IMR-90 (cell line): ENCODE measurements at regions not wholly inside any gene's neighbourhood (a gene's known extent, or its start where the extent isn't known, plus 50 kb on each side); places are given as distances from the start of the nearest gene placed in this dataset.

Experiments used
- ATAC-seq: fragments of 200-7000 bp; cut with Tn5 transposase; 2 replicates; pipeline ENCODE4 v1.9.1; 2020; ENCODE audit warnings: low read depth, mild to moderate bottlenecking, moderate library complexity
- BruUV-seq: library from RNA; stranded (reverse); fragments of 400-500 nt; replicated peaks from 2 replicates; lab custom pipeline; 2021; lab: Mats Ljungman, UMichigan
- CTCF ChIA-PET: fragments of 300-600 bp; formaldehyde crosslinking; extraction: SDS; loops from one replicate; lab custom pipeline; 2021; ENCODE audit warnings: antibody characterized with exemption; lab: Yijun Ruan, JAX
- POLR2A ChIA-PET: fragments of 300-600 bp; sonication (Branson Sonifier 250); formaldehyde crosslinking; loops from one replicate; lab custom pipeline; 2022; ENCODE audit warnings: antibody characterized with exemption; ENCODE audit not compliant: unreplicated experiment; lab: Charles Lee
- DNase-seq: peaks from one replicate; pipeline ENCODE4 v3.0.0; 2013
- H2AFZ ChIP-seq: replicated peaks from 2 replicates; pipeline ENCODE3; 2013; ENCODE audit warnings: low read length, mild to moderate bottlenecking; ENCODE audit not compliant: poor library complexity
- H2AK5ac ChIP-seq: 2 replicates; pipeline ENCODE4 v1.6.1; 2013; ENCODE audit warnings: low read depth, low read length, inconsistent platforms
- H2AK9ac ChIP-seq: replicated peaks from 2 replicates; pipeline ENCODE3; 2013; ENCODE audit warnings: mild to moderate bottlenecking, low read depth, low read length, moderate library complexity; ENCODE audit not compliant: poor library complexity
- H2BK120ac ChIP-seq: 2 replicates; pipeline ENCODE4 v1.6.1; 2013; ENCODE audit warnings: low read depth, low read length, inconsistent platforms
- H2BK15ac ChIP-seq: 3 replicates; pipeline ENCODE4 v1.6.1; 2013; ENCODE audit warnings: low read depth, low read length, inconsistent platforms
- H2BK20ac ChIP-seq: 2 replicates; pipeline ENCODE4 v1.6.1; 2013; ENCODE audit warnings: low read depth, mild to moderate bottlenecking, inconsistent platforms, low read length, moderate library complexity
- H2BK5ac ChIP-seq: 2 replicates; pipeline ENCODE4 v1.6.1; 2013; ENCODE audit warnings: mild to moderate bottlenecking, low read depth, low read length, inconsistent platforms; ENCODE audit not compliant: poor library complexity, severe bottlenecking
- H3K14ac ChIP-seq: replicated peaks from 2 replicates; pipeline ENCODE4 v1.6.1; 2013; ENCODE audit warnings: low read depth, low read length, inconsistent platforms
- H3K18ac ChIP-seq: 2 replicates; pipeline ENCODE4 v1.6.1; 2013; ENCODE audit warnings: low read depth, low read length, control low read depth
- H3K23ac ChIP-seq: 2 replicates; pipeline ENCODE4 v1.6.1; 2013; ENCODE audit warnings: low read depth, low read length, inconsistent platforms
- H3K27ac ChIP-seq: 2 replicates; pipeline ENCODE4 v1.5.1; 2013; ENCODE audit warnings: mild to moderate bottlenecking, control low read depth, low read length; ENCODE audit not compliant: insufficient read depth
- H3K27me3 ChIP-seq: 2 replicates; pipeline ENCODE4 v1.6.1; 2013; ENCODE audit warnings: low read length; ENCODE audit not compliant: control insufficient read depth, insufficient read depth
- H3K36me3 ChIP-seq: 2 replicates; pipeline ENCODE4 v1.6.1; 2013; ENCODE audit warnings: low read length, mixed read lengths; ENCODE audit not compliant: control insufficient read depth, insufficient read depth
- H3K4ac ChIP-seq: 2 replicates; pipeline ENCODE4 v1.6.1; 2013; ENCODE audit warnings: low read depth, low read length, inconsistent platforms
- H3K4me1 ChIP-seq: 2 replicates; pipeline ENCODE4 v1.6.1; 2013; ENCODE audit warnings: low read length, mixed read lengths; ENCODE audit not compliant: control insufficient read depth, insufficient read depth
- H3K4me2 ChIP-seq: 2 replicates; pipeline ENCODE4 v1.6.1; 2013; ENCODE audit warnings: low read depth, mild to moderate bottlenecking, control low read depth, low read length, moderate library complexity
- H3K4me3 ChIP-seq: 2 replicates; pipeline ENCODE4 v1.5.1; 2013; ENCODE audit warnings: low read depth, mild to moderate bottlenecking, control low read depth, low read length, moderate library complexity; ENCODE audit not compliant: insufficient read depth
- H3K56ac ChIP-seq: 2 replicates; pipeline ENCODE4 v1.6.1; 2013; ENCODE audit warnings: low read length, inconsistent platforms; ENCODE audit not compliant: insufficient read depth; ENCODE audit errors: extremely low read depth
- H3K79me1 ChIP-seq, 2 experiments: 2 replicates each; pipeline ENCODE4 v1.6.1; 2013; ENCODE audit warnings: low read length in 2 of 2, inconsistent platforms in 1 of 2, low read depth in 1 of 2
- H3K9ac ChIP-seq: 2 replicates; pipeline ENCODE4 v1.6.1; 2013; ENCODE audit warnings: low read depth, low read length, control low read depth
- H3K9me1 ChIP-seq: 2 replicates; pipeline ENCODE4 v1.6.1; 2013; ENCODE audit warnings: low read length, inconsistent platforms; ENCODE audit not compliant: insufficient read depth
- H3K9me3 ChIP-seq: 2 replicates; pipeline ENCODE4 v1.6.1; 2013; ENCODE audit warnings: low read length; ENCODE audit not compliant: control insufficient read depth, insufficient read depth
- H4K20me1 ChIP-seq: 2 replicates; pipeline ENCODE4 v1.6.1; 2013; ENCODE audit warnings: low read length, inconsistent platforms; ENCODE audit not compliant: insufficient read depth
- H4K5ac ChIP-seq: 2 replicates; pipeline ENCODE4 v1.6.1; 2013; ENCODE audit warnings: mild to moderate bottlenecking, low read depth, low read length, control low read depth
- H4K8ac ChIP-seq, 2 experiments: 2 replicates each; pipeline ENCODE4 v1.6.1; 2013; ENCODE audit warnings: low read depth in 2 of 2, low read length in 2 of 2, control low read depth in 1 of 2, inconsistent platforms in 1 of 2
- H4K91ac ChIP-seq: 2 replicates; pipeline ENCODE4 v1.6.1; 2013; ENCODE audit warnings: low read depth, low read length, inconsistent platforms; ENCODE audit not compliant: insufficient read depth
- BHLHE40 ChIP-seq: fragments of 150-350 bp; IDR thresholded peaks from 2 replicates; pipeline ENCODE4 v1.6.1; 2016; ENCODE audit warnings: mild to moderate bottlenecking, low read depth, low read length
- CEBPB ChIP-seq: IDR thresholded peaks from 2 replicates; pipeline ENCODE4 v1.6.1; 2012; ENCODE audit warnings: low read depth, low read length, improper control_type of control experiment
- CHD1 ChIP-seq: IDR thresholded peaks from 2 replicates; pipeline ENCODE4 v1.6.1; 2012; ENCODE audit warnings: low read depth, low read length, improper control_type of control experiment
- FOS ChIP-seq: fragments of 150-350 bp; IDR thresholded peaks from 2 replicates; pipeline ENCODE4 v1.6.1; 2016; ENCODE audit warnings: low read depth, low read length
- MAFK ChIP-seq: IDR thresholded peaks from 2 replicates; pipeline ENCODE4 v1.6.1; 2012; ENCODE audit warnings: low read depth, low read length, improper control_type of control experiment
- MAZ ChIP-seq: IDR thresholded peaks from 2 replicates; pipeline ENCODE4 v1.6.1; 2012; ENCODE audit warnings: low read depth, mild to moderate bottlenecking, low read length, improper control_type of control experiment, moderate library complexity, borderline replicate concordance
- MXI1 ChIP-seq: IDR thresholded peaks from 2 replicates; pipeline ENCODE4 v1.6.1; 2012; ENCODE audit warnings: low read depth, mild to moderate bottlenecking, low read length, moderate library complexity, borderline replicate concordance
- NFE2L2 ChIP-seq: fragments of 150-350 bp; IDR thresholded peaks from 2 replicates; pipeline ENCODE4 v1.6.1; 2016; ENCODE audit warnings: low read depth, mild to moderate bottlenecking, low read length
- POLR2A ChIP-seq: IDR thresholded peaks from 2 replicates; pipeline ENCODE4 v1.6.1; 2012; ENCODE audit warnings: mild to moderate bottlenecking, low read depth, low read length
- RAD21 ChIP-seq: IDR thresholded peaks from 2 replicates; pipeline ENCODE4 v1.6.1; 2012; ENCODE audit warnings: low read length, improper control_type of control experiment
- RCOR1 ChIP-seq: IDR thresholded peaks from 2 replicates; pipeline ENCODE4 v1.6.1; 2012; ENCODE audit warnings: mild to moderate bottlenecking, low read length, improper control_type of control experiment; ENCODE audit not compliant: insufficient replicate concordance
- RFX5 ChIP-seq: IDR thresholded peaks from 2 replicates; pipeline ENCODE4 v1.8.0; 2012; ENCODE audit warnings: low read depth, mild to moderate bottlenecking, low read length, moderate library complexity
- SMC3 ChIP-seq: fragments of 150-350 bp; IDR thresholded peaks from 2 replicates; pipeline ENCODE4 v1.6.1; 2016; ENCODE audit warnings: low read depth, mild to moderate bottlenecking, antibody characterized with exemption, low read length, moderate library complexity
- USF2 ChIP-seq: fragments of 150-350 bp; IDR thresholded peaks from 2 replicates; pipeline ENCODE4 v1.6.1; 2017; ENCODE audit warnings: mild to moderate bottlenecking, antibody characterized with exemption, low read length, low read depth
- WGBS, 2 experiments: methylation state at CpG; one replicate each; pipeline versions ENCODE4 v1.1.5 to v1.1.7; 2013; ENCODE audit warnings: missing lambda C conversion rate in 2 of 2; ENCODE audit not compliant: insufficient read length in 1 of 2; ENCODE audit errors: extremely low coverage in 2 of 2; 5-methylcytosine and 5-hydroxymethylcytosine counted together
- dilution Hi-C: fragments of 300-500 bp; cut with HindIII; formaldehyde crosslinking; loops from one replicate; pipeline ENCODE4 v1.14.3; 2018; ENCODE audit warnings: low sequenced_read_pairs; ENCODE audit not compliant: unreplicated experiment
- in situ Hi-C: fragments of 300-500 bp; cut with MboI; formaldehyde crosslinking; loops from 3 replicates; pipeline ENCODE4 v1.14.3; 2019; ENCODE audit warnings: low sequenced_read_pairs, inconsistent platforms, mixed read lengths
- intact Hi-C: fragments of 100-400 bp; cut with micrococcal nuclease; formaldehyde crosslinking; loops from 2 replicates; pipeline ENCODE4 v1.10.0; 2022
- TF ChIP-seq, protein P1 (sequence below): conservative IDR thresholded peaks from 2 replicates; pipeline ENCODE4 v1.5.1; 2012; ENCODE audit warnings: mild to moderate bottlenecking, low read depth, low read length, improper control_type of control experiment
- TF ChIP-seq, protein P2 (sequence below): fragments of 150-350 bp; IDR thresholded peaks from 2 replicates; pipeline ENCODE4 v1.6.1; 2016; ENCODE audit warnings: low read depth, mild to moderate bottlenecking, low read length, moderate library complexity, borderline replicate concordance

DNA sequence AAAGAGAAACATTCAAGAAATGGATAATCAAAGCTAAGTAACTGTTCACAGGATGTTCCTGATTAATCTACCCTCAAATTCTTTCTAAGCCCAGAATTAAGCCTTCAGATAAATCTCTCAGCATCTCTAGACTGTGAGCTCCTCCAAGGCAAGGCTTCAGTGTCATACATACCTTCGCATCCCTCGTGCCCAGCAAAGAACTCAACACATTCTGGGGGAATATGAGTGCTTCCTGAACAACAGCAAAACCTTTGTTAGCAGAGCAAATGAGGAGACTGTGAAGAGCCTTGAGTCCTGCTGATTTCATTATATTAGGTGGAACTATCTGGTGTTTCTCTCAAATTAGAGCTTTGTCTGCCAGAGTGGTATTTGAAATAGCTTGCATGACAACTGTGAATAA lies 401.8 kb upstream of the TMPO start:
- POLR2A ChIA-PET: no interaction called here
- Histone ChIP-seq H3K9ac (no peak overlapping the region), H3K14ac (no peak overlapping the region), H2BK20ac (no peak overlapping the region), H3K18ac (no peak overlapping the region), H2AK9ac (no peak overlapping the region), H4K20me1 (no peaks in the 10 kb centered on the region), H4K8ac (no peak overlapping the region), H3K56ac (no peak overlapping the region), H4K91ac (no peak overlapping the region), H3K4me1 (no peaks in the 10 kb centered on the region), H3K36me3 (no peaks in the 10 kb centered on the region), H3K4me2 (no peak overlapping the region), H3K27ac (no peak overlapping the region), H2AK5ac (no peak overlapping the region), H4K5ac (no peak overlapping the region), H3K79me1 (no peaks in the 10 kb centered on the region), H3K4ac (no peak overlapping the region), H3K9me3 (no peaks in the 10 kb centered on the region; the same call in 1 of the 2 replicates), H2BK120ac (no peak overlapping the region), H2BK15ac (no peak overlapping the region), H3K27me3 (no peaks in the 10 kb centered on the region), H3K9me1 (no peaks in the 10 kb centered on the region), H2BK5ac (no peak overlapping the region), H2AFZ (no peak overlapping the region), H3K4me3 (no peak overlapping the region), H3K23ac (no peak overlapping the region)
- intact Hi-C loops: no loop called here
- DNase-seq (no peak), ATAC-seq (no peak)
- in situ Hi-C loops: no loop called here
- TF ChIP-seq POLR2A (no peak), FOS (no peak), NFE2L2 (no peak), RFX5 (no peak), USF2 (no peak), MAZ (no peak), RAD21 (no peak), BHLHE40 (no peak), MXI1 (no peak), CHD1 (no peak), RCOR1 (no peak), SMC3 (no peak), CEBPB (no peak), MAFK (no peak)
- TF ChIP-seq, protein P1, sequence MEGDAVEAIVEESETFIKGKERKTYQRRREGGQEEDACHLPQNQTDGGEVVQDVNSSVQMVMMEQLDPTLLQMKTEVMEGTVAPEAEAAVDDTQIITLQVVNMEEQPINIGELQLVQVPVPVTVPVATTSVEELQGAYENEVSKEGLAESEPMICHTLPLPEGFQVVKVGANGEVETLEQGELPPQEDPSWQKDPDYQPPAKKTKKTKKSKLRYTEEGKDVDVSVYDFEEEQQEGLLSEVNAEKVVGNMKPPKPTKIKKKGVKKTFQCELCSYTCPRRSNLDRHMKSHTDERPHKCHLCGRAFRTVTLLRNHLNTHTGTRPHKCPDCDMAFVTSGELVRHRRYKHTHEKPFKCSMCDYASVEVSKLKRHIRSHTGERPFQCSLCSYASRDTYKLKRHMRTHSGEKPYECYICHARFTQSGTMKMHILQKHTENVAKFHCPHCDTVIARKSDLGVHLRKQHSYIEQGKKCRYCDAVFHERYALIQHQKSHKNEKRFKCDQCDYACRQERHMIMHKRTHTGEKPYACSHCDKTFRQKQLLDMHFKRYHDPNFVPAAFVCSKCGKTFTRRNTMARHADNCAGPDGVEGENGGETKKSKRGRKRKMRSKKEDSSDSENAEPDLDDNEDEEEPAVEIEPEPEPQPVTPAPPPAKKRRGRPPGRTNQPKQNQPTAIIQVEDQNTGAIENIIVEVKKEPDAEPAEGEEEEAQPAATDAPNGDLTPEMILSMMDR: no peak
- TF ChIP-seq, protein P2, sequence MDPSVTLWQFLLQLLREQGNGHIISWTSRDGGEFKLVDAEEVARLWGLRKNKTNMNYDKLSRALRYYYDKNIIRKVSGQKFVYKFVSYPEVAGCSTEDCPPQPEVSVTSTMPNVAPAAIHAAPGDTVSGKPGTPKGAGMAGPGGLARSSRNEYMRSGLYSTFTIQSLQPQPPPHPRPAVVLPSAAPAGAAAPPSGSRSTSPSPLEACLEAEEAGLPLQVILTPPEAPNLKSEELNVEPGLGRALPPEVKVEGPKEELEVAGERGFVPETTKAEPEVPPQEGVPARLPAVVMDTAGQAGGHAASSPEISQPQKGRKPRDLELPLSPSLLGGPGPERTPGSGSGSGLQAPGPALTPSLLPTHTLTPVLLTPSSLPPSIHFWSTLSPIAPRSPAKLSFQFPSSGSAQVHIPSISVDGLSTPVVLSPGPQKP: no peak
- no TSS peak for BruUV-seq
- WGBS, 2 experiments: no CpG with 5 or more reads among the region's 2 CpGs
- dilution Hi-C loops: no loop called here
- CTCF ChIA-PET: no interaction called here
